HG03280 (cell line): ENCODE measurements at regions not wholly inside any gene's neighbourhood (a gene's known extent, or its start where the extent isn't known, plus 50 kb on each side); places are given as distances from the start of the nearest gene placed in this dataset.
"Not testable (repeated sequence)": the region's sequence is repeated elsewhere in the genome, so short reads cannot be mapped to it uniquely, and the experiment has no call there.

Experiments used
- ATAC-seq: cut with Tn5 transposase; IDR thresholded peaks from one replicate; pipeline ENCODE4 v1.9.1; 2021; ENCODE audit warnings: mild to moderate bottlenecking, moderate library complexity; ENCODE audit not compliant: unreplicated experiment

DNA sequence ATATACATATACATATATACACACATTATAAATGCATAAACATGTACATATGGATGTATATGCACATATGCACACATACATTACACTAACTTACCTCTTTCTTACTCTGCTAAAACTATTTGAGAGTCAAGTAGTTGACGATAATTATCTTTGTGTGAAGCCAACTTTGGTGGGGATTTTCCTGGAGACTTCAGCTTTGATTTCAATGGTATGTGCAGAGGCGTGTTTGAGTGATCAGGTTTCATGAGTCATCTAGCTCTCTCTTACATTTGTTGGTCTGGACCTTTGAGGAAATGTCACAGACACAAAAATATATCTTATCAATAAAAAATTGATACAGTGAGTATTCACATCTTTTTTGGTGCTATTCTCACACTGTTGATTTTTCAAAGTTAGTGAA lies 769.1 kb upstream of the LUZP2 start:
- no peak for ATAC-seq

DNA sequence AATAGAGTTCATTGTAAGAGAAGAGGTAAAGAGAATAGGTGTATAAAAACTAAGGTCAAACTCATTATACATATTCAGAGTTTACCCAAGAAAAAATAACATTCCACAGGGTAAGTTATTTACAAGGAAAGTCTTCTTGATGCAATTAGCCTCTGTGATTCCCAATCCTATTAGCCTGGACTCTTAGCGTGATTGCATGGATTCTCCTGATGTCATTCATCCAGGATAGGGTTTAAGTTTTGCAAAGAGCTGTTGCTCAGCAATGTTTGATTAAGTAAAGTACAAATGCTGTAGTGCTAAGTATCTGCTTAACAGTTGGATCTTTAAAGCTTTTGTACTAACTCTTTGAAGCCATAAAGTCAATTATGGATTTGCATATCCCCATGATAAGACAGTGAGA lies 767.8 kb upstream of the LUZP2 start:
- no peak for ATAC-seq

DNA sequence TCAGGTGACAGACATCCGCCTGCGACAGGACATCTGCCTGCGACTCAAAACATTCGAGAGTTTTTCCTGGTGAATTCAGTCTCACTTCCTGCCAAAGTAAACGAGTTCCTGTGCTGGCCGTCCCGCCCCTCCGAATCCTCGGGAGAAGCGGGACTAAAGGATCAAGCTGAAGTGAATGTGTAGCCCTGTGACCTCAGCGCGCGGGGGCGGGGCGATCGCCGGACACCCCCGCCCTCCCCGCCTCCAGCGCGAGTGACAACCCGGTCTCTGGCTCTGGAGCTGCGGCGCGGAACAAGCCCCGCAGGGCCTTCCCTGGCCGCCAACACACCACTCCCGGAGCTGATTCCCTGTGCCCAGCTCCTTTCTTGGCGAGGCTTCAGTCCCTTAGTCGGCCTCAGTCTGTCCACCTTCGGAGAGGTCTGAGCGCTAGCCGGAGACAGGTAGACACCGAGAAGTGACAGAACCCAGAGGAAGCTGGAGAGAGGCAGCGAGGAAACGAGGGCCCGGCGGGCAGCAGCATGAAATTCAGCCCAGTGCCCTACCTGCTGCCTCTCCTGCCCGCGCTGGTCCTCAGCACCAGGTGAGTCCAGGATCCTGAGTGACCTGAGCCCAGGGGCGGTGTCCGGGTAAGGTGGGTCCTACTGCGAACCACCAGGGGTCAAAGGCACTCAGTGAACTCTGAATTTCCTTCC lies 766.4 kb upstream of the LUZP2 start:
- no peak for ATAC-seq

DNA sequence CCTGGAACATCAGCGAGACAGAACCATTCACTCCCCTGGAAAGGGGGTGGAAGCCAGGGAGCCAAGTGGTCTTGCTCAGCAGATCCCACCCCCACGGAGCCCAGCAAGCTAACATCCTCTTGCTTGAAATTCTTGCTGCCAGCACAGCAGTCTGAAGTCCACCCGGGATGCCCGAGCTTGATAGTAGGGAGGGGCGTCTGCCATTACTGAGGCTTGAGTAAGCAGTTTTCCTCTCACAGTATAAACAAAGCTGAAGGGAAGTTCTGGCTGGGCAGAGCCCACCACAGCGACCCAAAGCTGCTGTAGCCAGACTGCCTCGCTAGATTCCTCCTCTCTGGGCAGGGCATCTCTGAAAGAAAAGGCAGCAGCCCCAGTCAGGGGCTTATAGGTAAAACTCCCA lies 764.8 kb upstream of the LUZP2 start:
- no peak for ATAC-seq

DNA sequence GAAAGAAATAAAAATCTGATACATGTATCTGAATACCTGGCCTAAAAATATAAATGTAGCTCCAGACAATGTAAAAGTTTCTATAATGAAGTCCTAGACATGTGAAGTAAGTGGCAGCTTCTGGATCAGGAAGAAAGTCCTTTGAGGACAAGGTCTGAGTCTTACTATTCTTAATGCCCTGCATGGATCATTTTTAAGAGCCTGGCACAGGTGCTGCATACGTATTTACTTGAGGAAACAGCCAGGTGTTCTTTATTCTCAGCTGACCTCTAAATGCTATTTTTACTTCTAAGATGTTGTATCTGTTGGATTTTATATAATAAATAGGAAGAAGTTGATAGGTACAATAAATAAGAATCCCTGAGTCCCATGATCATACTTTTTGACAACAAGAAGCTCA lies 750.0 kb upstream of the LUZP2 start:
- no peak for ATAC-seq

DNA sequence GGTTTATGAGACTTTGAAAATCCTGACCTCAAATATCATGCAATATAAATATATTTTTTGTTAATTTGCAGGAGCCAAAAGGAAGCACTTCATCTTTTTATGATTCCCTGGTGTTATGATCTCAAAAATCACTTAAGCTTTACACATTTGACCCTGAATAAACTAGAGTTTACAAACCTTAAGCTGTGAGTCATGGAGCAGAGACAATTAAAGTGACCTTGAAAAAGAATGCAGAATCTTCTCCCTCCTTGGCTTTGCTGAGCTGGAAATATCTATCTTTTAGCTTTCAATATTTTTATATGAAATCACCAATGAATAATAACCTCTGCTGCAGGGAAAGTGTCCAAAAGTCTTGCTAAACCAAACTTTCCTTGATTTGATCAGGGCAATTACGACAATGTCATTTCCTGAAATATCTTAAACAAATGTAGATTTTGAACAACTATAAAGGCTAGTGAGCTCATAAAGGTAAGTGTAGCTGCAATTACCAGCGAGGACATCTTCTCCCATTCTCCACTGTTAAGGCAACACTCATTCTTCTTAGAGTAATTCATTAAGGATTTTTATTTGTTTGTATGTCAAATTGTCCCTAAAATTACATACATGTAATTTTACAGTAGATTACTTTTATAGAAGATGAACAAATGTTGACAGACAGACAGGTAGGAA lies 747.0 kb upstream of the LUZP2 start:
- ATAC-seq, result no peak

DNA sequence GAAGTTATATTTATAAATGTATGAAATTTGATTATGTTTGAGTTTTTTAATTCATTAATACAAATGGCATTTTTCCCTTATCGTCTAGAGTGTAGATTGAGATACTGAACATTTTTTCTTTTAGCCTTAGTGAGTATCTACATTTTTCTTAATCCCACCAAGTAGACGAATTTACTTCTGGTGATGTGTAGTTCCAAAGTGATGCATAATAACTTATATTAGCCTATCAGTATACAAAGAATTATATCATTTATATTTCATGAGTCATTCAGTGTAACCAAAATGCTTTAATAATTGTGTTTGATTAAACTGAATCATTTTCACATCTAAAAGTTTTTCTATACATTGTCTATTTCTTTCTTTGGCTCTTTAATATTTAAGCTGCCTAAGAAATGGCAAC lies 745.6 kb upstream of the LUZP2 start:
- no peak for ATAC-seq

DNA sequence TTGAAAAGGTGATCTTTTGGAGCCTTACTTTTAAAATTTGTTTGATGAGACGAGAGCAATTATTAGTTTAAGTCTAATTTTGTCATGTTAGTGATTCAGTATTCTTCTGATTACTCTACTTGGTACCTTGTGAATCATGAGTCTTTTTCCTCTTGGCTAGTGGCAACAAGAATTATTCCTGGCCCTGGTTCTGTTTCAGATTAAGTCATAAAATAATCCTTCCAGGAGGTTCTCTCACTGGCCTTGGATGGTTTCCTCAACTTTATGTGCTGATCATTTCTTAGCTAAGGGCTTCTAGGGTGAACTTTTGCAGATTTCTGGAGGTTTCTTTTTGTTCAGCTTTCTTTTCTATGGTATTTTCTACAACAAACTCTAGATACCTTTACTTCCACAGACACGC lies 741.8 kb upstream of the LUZP2 start:
- ATAC-seq, result no peak

DNA sequence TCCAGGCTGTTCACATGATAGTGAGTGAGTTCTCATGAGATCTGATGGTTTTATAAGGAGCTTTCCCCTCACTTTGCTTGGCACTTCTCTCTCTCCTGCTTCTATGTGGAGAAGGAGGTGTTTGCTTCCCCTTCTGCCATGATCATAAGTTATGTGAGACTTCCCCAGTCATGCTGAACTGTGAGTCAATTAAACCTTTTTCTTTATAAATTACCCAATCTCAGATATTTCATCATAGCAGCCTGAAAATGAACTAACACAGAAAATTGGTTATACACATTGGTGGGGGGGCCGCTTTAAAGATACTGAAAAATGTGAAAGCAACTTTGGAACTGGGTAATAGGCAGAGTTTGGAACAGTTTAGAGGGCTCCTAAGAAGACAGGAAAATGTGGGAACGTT lies 741.1 kb upstream of the LUZP2 start:
- no peak for ATAC-seq

DNA sequence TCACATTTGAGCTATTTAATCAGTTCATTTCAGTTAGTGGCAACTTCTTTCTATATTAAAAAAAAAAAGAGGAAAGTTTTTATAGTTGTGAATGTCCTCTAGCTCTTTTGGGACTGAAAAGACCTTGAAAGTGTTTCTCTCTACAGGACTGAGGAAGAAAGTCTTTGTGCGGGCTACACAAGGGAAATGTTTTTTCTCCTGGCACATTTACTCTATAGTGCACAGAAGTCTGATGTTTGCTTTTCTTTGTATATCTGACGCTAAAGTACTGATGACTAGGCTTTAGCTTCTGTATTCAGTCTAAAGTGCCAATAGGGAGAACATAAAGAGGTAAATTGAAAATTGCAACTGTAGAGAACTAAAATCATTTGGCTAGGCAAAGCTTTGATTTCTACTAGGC lies 737.4 kb upstream of the LUZP2 start:
- ATAC-seq, result no peak

DNA sequence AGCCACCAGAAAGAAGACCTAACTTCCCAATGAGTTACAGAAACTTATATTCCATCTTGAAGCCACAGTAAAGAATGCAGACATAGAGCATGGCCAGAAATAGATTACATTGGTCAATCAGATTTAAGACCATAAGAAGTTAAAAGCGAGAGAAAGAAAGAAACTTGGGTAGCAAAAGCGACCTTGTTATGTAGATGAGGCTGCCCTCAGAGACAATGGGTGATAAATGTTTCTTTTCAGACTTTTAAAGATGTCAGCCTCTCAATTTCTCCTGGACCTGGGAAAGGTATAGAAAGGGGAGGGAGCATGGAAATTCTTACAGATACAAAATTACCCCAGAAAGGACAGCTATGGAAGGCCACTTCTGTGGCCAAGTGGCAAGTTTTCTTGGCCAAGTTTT lies 732.6 kb upstream of the LUZP2 start:
- ATAC-seq, result no peak

DNA sequence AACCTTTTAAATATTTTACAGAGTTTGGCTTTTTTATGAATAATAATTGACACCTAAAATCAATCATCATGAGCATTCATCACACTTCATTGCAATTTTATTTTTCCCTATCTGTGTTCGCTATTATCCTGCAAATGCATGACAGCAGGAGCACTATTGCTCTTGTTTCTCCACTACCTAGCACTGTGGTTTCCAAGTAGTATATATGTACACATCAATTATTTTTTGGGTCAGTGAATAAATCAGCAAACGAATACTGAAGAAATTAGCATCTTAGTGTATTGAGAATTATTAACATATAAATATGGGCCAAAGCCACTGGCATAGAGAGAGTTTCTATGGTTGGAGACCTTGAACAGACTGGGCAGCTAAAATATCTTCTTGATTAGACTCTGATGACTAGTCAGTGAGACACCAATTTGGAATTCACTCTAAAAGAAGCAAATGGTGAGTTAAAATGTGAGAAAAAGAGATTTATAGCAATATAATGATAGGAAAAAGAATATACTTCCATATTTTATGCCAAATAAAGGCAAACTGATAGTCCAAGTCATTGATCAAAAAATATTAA lies 731.1 kb upstream of the LUZP2 start:
- ATAC-seq, result no peak

DNA sequence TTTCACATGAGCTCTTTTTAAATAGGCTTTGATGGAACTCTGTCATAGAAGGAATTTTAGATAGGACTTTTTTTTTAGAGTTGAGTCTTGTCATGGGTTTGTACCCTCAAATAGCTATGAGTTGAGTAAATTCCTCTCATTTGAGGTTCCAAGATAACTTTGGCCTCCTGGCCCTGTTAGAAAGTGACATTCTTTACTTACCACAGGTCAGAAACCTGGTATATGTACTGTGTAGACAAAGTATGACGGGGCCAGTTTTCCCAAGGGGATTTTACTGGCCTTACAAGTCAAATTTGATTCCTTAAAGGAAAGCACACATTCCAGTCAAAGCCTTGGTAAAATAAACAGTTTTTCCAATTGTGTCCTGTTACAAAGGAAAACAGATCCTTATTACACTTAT lies 729.3 kb upstream of the LUZP2 start:
- ATAC-seq, result no peak

DNA sequence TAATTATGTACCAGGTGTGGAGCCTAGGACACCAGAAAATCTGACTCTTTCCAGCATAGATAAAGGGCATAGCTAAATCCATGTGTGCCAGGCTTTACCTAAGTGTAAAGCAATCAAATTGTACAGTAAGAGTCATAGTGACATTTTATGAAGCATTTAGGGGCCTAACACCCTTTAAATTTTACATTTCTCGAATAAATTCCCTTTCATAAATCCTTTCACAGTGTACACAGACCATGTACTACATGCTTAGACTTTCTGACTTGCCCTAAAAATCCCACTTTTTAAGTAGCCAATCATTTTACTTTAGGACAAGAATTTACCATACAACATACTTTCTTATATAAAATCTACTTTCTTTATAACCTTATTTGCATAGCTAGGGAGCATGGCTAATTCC lies 727.6 kb upstream of the LUZP2 start:
- ATAC-seq, result no peak

DNA sequence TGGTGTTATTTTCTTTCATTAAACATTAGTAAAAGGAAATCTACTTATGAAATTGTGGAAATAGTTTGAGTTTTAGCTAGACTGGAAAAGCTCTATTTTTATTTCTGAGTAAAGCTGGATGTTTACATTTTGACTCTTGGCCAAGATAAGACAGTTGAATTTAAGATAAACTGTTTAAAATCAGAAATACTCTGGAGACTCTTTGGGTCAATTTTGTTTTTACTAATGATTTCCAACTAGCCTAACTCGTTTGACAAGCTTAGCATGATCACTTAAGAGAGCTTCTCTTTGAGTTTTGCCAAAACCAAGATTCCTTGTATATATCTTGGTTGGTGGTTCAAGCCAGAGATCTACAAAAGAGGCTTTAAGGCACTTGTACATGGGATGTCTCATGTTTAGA lies 724.8 kb upstream of the LUZP2 start:
- no peak for ATAC-seq

DNA sequence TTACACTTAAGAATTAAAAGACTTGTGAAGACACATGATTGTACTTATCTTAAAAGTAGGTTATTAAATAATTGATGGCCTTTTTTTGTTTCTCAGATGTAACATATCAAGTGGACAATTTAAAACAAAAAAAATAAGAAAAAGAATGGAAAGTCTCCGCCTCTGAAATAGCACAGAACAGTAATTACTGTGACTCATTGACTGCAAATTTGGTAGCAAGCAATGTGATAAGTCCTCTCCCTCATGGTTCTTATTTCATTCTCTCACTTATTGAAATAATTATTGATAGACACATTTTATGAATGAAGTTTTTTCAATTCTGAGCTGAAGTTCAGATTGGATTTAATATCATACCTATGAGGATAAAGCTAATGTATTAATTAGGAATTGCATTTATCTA lies 717.9 kb upstream of the LUZP2 start:
- ATAC-seq, result no peak

DNA sequence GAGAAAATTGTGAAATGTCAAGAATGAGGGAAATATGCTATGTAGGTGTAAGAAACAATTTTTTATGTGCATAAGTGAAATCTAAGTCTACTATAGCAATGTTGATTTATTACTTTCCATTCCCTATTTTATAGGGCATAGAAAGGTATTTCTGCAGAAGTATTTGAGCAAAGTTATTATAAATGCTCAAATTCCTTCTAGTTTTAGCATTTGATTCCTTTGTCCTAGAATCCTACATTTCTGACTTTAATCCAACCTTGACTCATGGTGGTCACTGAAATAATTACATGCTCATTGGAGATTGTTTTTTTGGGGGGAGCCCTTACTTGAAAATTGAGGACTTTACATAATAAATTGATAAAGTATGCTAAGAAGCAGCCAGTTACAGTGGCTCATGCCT lies 716.6 kb upstream of the LUZP2 start:
- ATAC-seq, result no peak

DNA sequence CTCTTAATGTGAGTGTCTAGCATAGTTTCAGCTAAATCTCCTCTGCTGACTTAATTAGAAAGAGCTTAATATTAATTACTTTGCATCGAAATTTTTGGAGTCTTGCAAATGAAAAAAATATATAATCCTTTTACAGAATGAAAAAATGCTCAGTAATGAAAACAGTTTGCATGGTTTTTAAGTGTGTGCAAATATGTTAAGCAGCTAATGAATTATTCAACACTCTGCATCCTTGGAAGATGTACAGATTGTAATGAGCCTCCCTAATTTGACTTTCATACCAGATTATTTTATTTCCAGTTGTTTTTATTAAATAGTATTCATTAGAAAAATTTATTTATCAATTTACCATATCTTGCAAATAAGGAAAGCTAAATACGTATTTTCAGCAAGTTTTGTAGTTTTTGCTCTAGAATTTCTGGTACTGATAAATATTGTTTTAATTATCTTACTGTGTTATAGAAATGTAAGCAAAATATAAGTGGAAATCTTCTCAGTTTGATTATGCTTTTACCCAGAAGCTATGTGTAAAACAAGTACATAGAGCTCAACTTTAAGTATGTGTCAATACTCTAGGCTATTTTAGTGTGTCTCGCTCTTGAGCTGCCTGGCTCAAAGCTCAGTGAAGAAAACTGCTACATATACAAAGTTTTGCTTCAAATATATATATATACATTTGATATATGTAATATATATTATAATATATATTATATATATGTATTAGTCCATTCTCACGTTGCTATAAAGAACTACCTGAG lies 714.9 kb upstream of the LUZP2 start:
- no peak for ATAC-seq

DNA sequence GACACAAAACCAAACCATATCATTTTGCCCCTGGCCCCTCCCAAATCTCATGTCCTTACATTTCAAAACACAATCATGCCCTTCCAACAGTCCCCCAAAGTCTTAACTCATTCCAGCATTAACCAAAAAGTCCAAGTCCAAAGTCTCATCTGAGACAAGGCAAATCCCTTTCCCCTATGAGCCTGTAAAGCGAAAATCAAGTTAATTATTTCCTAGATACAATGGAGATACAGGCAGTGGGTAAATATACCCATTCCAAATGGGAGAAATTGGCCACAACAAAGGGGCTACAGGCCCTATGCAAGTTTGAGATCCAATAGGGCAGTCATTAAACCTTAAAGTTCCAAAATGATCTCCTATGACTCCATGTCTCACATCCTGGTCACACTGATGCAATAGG lies 709.9 kb upstream of the LUZP2 start:
- ATAC-seq, result not testable (repeated sequence)

DNA sequence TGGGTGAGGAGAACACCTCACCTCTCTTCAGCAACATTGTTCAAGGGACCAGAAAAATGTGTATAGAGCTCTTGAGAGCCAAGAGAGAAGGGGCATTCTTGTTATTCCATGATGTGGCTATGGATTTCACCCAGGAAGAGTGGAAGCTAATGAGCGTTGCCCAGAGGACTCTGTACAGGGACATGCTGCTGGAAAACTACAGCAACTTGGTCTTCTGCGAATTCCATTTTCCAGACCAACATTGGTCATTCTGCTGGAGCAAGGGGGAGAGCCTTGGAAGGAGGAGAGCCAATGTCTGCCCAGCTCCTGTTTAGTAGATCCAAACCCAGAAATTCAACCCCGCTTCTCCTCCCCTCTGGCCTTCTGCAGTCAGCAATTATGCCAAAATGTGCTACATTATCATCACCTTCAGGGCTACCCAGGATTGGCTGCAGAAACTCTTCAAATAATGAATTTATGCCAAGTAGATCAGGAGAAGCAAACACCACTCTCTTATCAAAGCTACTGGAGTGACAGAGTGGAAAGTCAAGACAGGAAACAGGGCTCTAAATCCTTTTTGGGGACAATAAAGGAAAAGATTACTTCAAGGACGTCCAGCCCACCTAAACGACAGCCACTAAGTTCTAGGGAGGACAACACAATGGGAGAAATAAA lies 707.5 kb upstream of the LUZP2 start:
- no peak for ATAC-seq

DNA sequence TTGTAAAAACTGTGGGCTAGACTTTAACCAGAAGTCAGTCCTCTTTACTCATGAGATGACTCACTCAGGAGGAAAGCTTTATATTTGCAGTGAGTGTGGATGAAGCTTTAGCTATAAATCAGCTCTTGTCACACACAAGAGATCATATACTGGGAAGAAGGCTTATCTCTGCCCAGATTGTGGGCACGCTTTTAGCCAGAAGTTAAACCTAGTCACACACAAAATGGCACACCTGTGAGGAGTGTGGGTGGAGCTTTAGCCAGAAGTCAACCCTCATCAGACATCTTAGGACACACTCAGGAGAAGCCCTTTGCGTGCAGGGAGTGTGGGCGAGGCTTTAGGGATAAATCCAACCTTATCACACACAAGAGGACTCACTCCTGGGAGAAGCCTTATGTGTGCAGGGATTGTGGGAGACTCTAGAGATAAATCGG lies 706.9 kb upstream of the LUZP2 start:
- no peak for ATAC-seq
